Thoracic aorta (tissue), 2 donors: ENCODE measurements at regions not wholly inside any gene's neighbourhood (a gene's known extent, or its start where the extent isn't known, plus 50 kb on each side); places are given as distances from the start of the nearest gene placed in this dataset.

Experiments used
- ATAC-seq: fragments of 150-250 bp; one replicate; pipeline ENCODE4 v1.8.0; 2017; ENCODE audit warnings: low read depth; ENCODE audit not compliant: insufficient number of reproducible peaks, low FRiP score
- DNase-seq: peaks from one replicate; pipeline ENCODE4 v3.0.0-alpha.2; 2020; ENCODE audit warnings: low spot score
- H3K27ac ChIP-seq, 2 donors: fragments of 200-600 bp; sonication (generic); 1 replicate in 1 of 2; 2 replicates in 1 of 2; pipeline ENCODE4 v1.5.1; 2016; ENCODE audit warnings: mild to moderate bottlenecking in 2 of 2, moderate library complexity in 2 of 2
- H3K27me3 ChIP-seq: fragments of 200-600 bp; sonication (generic); replicated peaks from 2 replicates; pipeline ENCODE4 v1.6.0; 2016; ENCODE audit warnings: mild to moderate bottlenecking; ENCODE audit not compliant: insufficient read depth
- H3K36me3 ChIP-seq: fragments of 200-600 bp; sonication (generic); one replicate; pipeline ENCODE4 v1.5.1; 2016
- H3K4me1 ChIP-seq, 2 donors: fragments of 200-600 bp; sonication (generic); 1 replicate in 1 of 2; 2 replicates in 1 of 2; pipeline versions ENCODE4 v1.5.1 to v1.6.0; 2016; ENCODE audit warnings: low read depth in 2 of 2, mild to moderate bottlenecking in 1 of 2; ENCODE audit not compliant: control insufficient read depth in 1 of 2
- H3K4me3 ChIP-seq: fragments of 200-600 bp; sonication (generic); 2 replicates; pipeline ENCODE4 v1.5.1; 2016; ENCODE audit warnings: mild to moderate bottlenecking
- H3K9me3 ChIP-seq: fragments of 200-600 bp; sonication (generic); 2 replicates; pipeline ENCODE4 v1.5.1; 2016
- TF ChIP-seq, protein P1 (sequence below): fragments of 200-600 bp; sonication (generic); IDR thresholded peaks from one replicate; pipeline ENCODE4 v1.5.1; 2019; ENCODE audit warnings: antibody characterized with exemption

DNA sequence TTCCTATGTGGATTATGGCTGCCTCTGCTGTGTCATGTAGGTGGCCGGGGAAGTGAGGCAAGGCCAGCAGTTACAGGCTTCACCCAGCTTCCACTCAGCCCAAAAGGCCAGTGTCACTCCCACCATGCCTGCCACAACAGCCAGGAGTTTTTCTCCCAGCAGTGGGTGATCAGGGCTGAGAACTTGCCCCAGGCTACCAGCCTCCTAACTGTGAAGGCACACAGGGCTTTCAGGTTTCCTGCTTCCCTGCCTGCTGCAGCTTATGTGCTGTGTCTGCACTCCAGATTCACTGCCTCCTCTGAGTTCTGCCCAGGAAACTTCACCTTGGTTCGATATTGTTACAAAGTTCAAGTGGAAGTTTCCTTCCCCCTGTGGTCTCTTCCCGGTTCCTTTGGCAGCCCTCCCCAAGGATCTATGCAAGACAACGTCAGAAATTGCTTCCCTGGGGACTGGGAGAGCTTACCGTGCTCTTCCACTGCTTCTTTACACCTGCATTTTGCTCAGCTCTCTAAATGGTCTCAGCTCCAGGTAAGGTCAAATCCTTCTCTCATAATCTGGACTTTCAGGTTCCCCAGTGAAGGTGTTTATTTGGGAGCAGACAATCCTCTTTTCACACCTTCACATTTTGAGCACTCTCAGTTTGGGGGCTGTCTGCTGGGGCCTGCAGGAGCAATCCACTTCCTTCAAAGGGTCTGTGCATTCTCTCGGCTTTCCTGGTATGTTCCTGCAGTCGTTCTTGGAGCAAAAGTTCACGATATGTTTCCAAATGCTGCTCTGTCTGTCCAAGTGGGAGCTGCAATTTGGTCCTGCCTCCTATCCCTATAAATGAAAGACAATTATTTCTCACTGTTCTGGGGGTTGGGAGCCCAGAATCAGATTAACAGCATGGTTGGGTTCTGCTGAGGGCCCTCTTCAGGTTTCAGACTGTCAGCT, 1730.1 kb upstream of the PRR20A start:
- Histone ChIP-seq H3K27me3 (no peaks in the 10 kb centered on the region), H3K27ac (no peak overlapping the region), H3K4me1 (no peaks in the 10 kb centered on the region), H3K4me3 (no peak overlapping the region), H3K36me3 (no peaks in the 10 kb centered on the region), H3K9me3 (no peaks in the 10 kb centered on the region)
- TF ChIP-seq, protein P1, sequence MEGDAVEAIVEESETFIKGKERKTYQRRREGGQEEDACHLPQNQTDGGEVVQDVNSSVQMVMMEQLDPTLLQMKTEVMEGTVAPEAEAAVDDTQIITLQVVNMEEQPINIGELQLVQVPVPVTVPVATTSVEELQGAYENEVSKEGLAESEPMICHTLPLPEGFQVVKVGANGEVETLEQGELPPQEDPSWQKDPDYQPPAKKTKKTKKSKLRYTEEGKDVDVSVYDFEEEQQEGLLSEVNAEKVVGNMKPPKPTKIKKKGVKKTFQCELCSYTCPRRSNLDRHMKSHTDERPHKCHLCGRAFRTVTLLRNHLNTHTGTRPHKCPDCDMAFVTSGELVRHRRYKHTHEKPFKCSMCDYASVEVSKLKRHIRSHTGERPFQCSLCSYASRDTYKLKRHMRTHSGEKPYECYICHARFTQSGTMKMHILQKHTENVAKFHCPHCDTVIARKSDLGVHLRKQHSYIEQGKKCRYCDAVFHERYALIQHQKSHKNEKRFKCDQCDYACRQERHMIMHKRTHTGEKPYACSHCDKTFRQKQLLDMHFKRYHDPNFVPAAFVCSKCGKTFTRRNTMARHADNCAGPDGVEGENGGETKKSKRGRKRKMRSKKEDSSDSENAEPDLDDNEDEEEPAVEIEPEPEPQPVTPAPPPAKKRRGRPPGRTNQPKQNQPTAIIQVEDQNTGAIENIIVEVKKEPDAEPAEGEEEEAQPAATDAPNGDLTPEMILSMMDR = no peak
- ATAC-seq (no peak), DNase-seq (no peak)

DNA sequence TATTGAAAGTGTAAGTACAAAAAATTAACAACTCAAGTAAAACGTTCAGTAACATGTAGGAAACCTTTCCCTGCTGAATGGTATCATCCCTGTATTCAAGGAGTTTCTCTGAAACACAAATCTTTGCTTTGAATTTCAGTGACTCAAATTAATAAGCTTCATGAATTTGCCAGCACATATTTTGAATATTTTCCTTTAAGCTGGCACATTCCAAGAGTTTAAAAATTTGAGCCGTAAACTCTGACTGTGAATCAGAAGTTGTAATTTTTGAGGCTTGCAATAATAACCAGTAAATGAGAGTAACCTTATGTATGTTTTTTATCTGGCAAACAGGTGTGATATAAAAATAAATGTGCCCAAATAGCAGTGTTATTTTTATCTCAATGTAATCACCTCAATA, 1722.6 kb upstream of the PRR20A start:
- no peaks in the 10 kb centered on the region for H3K27me3 ChIP-seq
- H3K4me3 ChIP-seq = no peak overlapping the region
- no peaks in the 10 kb centered on the region for H3K9me3 ChIP-seq
- ATAC-seq = no peak
- H3K4me1 ChIP-seq = no peaks in the 10 kb centered on the region
- H3K27ac ChIP-seq = no peak overlapping the region
- no peak for DNase-seq
- no peaks in the 10 kb centered on the region for H3K36me3 ChIP-seq
- TF ChIP-seq, protein P1 = no peak

DNA sequence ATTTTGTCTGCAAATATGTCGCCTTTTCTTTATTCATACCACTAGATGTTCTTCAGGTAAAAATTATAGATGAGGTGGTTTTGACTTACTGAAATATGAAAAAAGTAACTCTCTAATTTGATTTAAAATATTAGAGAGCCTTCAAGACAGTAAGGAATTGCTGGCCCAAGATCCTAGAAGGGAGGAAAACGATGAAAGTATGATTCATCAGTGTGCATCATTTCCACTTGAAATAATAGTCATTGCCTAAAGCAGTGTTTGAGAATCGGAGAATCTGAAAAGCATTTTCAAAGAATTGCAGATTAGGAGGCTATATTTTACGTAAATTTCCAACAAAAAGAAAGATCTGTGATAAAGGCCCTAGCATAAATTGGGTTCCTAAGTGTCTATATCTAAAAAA, 1707.9 kb upstream of the PRR20A start:
- no peaks in the 10 kb centered on the region for H3K4me1 ChIP-seq
- TF ChIP-seq, protein P1 = no peak
- H3K4me3 ChIP-seq = no peak overlapping the region
- DNase-seq (no peak), ATAC-seq (no peak)
- no peaks in the 10 kb centered on the region for H3K36me3 ChIP-seq
- no peaks in the 10 kb centered on the region for H3K27me3 ChIP-seq
- H3K27ac ChIP-seq = no peak overlapping the region
- no peaks in the 10 kb centered on the region for H3K9me3 ChIP-seq

DNA sequence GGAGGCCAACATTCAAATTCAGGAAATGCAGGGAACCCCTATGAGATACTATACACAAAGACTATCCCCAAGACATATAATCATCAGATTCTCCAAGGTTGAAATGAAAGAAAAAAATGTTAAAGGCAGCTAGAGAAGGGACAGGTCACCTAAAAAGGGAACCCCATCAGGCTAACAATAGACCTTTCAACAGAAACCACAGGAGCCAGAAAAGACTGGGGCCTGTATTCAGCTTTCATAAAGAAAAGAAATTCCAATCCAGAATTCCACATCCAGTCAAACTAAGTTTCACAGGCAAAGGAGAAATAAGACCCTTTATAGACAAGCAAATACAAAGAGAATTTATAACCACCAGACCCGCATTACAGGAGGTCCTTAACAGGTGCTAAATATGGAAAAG, 1703.6 kb upstream of the PRR20A start:
- H3K9me3 ChIP-seq = no peaks in the 10 kb centered on the region
- no peak overlapping the region for H3K27ac ChIP-seq
- no peak overlapping the region for H3K4me3 ChIP-seq
- no peaks in the 10 kb centered on the region for H3K4me1 ChIP-seq
- no peak for DNase-seq
- ATAC-seq = no peak
- H3K27me3 ChIP-seq = no peaks in the 10 kb centered on the region
- no peaks in the 10 kb centered on the region for H3K36me3 ChIP-seq
- TF ChIP-seq, protein P1 = no peak

DNA sequence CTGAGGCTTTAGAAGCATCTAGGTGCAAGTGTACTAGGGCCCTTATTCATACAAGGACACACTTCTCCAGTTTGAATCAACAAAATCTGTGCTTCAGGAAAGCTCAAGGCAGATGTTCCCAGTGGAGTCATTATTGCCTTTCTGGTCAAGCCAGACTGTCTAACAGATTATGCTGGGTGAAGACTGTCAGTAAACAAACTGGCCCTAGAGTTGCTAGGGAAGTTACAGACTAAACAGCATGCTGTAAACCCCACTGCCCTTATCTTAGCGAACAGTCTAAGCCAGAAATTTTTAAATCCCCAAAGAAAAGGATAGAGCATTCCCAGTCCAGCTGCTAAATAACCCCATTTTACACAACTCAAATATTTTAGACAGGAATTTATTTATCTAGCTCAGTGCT, 1701.3 kb upstream of the PRR20A start:
- Histone ChIP-seq H3K9me3 (no peaks in the 10 kb centered on the region), H3K36me3 (no peaks in the 10 kb centered on the region), H3K27ac (no peak overlapping the region), H3K27me3 (no peaks in the 10 kb centered on the region), H3K4me3 (no peak overlapping the region), H3K4me1 (no peaks in the 10 kb centered on the region)
- TF ChIP-seq, protein P1 = no peak
- ATAC-seq (no peak), DNase-seq (no peak)
